KMS-11 (cell line): ENCODE measurements at regions not wholly inside any gene's neighbourhood (a gene's known extent, or its start where the extent isn't known, plus 50 kb on each side); places are given as distances from the start of the nearest gene placed in this dataset.

Source experiments
- H2AFZ ChIP-seq: fragments of 200-600 bp; sonication (generic); 2 replicates; pipeline ENCODE4 v1.6.1; 2016; ENCODE audit warnings: antibody characterized with exemption, mixed run types, low read depth
- H3K27ac ChIP-seq: fragments of 200-600 bp; sonication (generic); 2 replicates; pipeline ENCODE4 v1.6.1; 2016; ENCODE audit warnings: mild to moderate bottlenecking, mixed run types
- H3K27me3 ChIP-seq: fragments of 200-600 bp; sonication (generic); 2 replicates; pipeline ENCODE4 v1.6.1; 2017; ENCODE audit warnings: mild to moderate bottlenecking, low read depth, mixed run types, moderate library complexity; ENCODE audit not compliant: insufficient read depth
- H3K36me3 ChIP-seq: fragments of 200-600 bp; sonication (generic); 2 replicates; pipeline ENCODE4 v1.6.1; 2017; ENCODE audit warnings: mild to moderate bottlenecking, mixed run types; ENCODE audit not compliant: insufficient read depth
- H3K4me1 ChIP-seq: fragments of 200-600 bp; sonication (generic); 2 replicates; pipeline ENCODE4 v1.6.1; 2016; ENCODE audit warnings: mild to moderate bottlenecking, low read depth, mixed run types; ENCODE audit not compliant: poor library complexity, severe bottlenecking
- H3K4me2 ChIP-seq: fragments of 200-600 bp; sonication (generic); 2 replicates; pipeline ENCODE4 v1.7.0; 2016; ENCODE audit warnings: mild to moderate bottlenecking, mixed run types
- H3K4me3 ChIP-seq: fragments of 200-600 bp; sonication (generic); IDR thresholded peaks from 2 replicates; pipeline ENCODE4 v1.6.1; 2017; ENCODE audit warnings: low read depth, low read length, mixed read lengths; ENCODE audit not compliant: insufficient read depth
- H3K79me2 ChIP-seq: fragments of 200-600 bp; sonication (generic); 2 replicates; pipeline ENCODE4 v1.6.1; 2016; ENCODE audit warnings: low read depth, mixed run types; ENCODE audit not compliant: insufficient read depth
- H3K9ac ChIP-seq: fragments of 200-600 bp; sonication (generic); 2 replicates; pipeline ENCODE4 v1.6.1; 2016; ENCODE audit warnings: mild to moderate bottlenecking, mixed run types
- H4K20me1 ChIP-seq: fragments of 200-600 bp; sonication (generic); 2 replicates; pipeline ENCODE4 v1.6.1; 2016; ENCODE audit warnings: mild to moderate bottlenecking, mixed run types; ENCODE audit not compliant: insufficient read depth
- TF ChIP-seq, protein P1 (sequence below): fragments of 200-600 bp; sonication (generic); conservative IDR thresholded peaks from 2 replicates; pipeline ENCODE4 v1.6.1; 2017; ENCODE audit warnings: low read depth, mild to moderate bottlenecking, antibody characterized with exemption, low read length, moderate library complexity, mixed read lengths

- no peak overlapping the region for H3K4me2 ChIP-seq
Measured at GRCh38 chr2:42849311-42849710, 56.9 kb upstream of the HAAO start.

GRCh38 chr2:42848726-42849290 lies 56.4 kb upstream of the HAAO start:
- Histone ChIP-seq H3K27me3 (no peaks in the 10 kb centered on the region), H4K20me1 (no peaks in the 10 kb centered on the region), H3K4me1 (no peaks in the 10 kb centered on the region), H3K9ac (no peak overlapping the region), H3K4me2 (no peak overlapping the region), H3K79me2 (no peaks in the 10 kb centered on the region), H3K27ac (no peak overlapping the region), H3K36me3 (no peaks in the 10 kb centered on the region), H2AFZ (no peak overlapping the region), H3K4me3 (no peak overlapping the region)
- TF ChIP-seq, protein P1, sequence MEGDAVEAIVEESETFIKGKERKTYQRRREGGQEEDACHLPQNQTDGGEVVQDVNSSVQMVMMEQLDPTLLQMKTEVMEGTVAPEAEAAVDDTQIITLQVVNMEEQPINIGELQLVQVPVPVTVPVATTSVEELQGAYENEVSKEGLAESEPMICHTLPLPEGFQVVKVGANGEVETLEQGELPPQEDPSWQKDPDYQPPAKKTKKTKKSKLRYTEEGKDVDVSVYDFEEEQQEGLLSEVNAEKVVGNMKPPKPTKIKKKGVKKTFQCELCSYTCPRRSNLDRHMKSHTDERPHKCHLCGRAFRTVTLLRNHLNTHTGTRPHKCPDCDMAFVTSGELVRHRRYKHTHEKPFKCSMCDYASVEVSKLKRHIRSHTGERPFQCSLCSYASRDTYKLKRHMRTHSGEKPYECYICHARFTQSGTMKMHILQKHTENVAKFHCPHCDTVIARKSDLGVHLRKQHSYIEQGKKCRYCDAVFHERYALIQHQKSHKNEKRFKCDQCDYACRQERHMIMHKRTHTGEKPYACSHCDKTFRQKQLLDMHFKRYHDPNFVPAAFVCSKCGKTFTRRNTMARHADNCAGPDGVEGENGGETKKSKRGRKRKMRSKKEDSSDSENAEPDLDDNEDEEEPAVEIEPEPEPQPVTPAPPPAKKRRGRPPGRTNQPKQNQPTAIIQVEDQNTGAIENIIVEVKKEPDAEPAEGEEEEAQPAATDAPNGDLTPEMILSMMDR: no peak

More at GRCh38 chr2:42849311-42849710, 56.9 kb upstream of the HAAO start:
- H3K27ac ChIP-seq: no peak overlapping the region
- H4K20me1 ChIP-seq: no peaks in the 10 kb centered on the region
- no peak overlapping the region for H3K4me3 ChIP-seq
- no peaks in the 10 kb centered on the region for H3K4me1 ChIP-seq
- TF ChIP-seq, protein P1: no peak
- H3K36me3 ChIP-seq: no peaks in the 10 kb centered on the region
- no peak overlapping the region for H2AFZ ChIP-seq
- no peaks in the 10 kb centered on the region for H3K27me3 ChIP-seq
- no peak overlapping the region for H3K9ac ChIP-seq
- H3K79me2 ChIP-seq: no peaks in the 10 kb centered on the region

GRCh38 chr2:42848265-42848664 lies 55.9 kb upstream of the HAAO start:
- Histone ChIP-seq H3K4me1 (no peaks in the 10 kb centered on the region), H3K79me2 (no peaks in the 10 kb centered on the region), H3K9ac (no peak overlapping the region), H3K36me3 (no peaks in the 10 kb centered on the region), H3K4me3 (no peak overlapping the region), H3K4me2 (no peak overlapping the region), H3K27ac (no peak overlapping the region), H3K27me3 (no peaks in the 10 kb centered on the region), H2AFZ (no peak overlapping the region), H4K20me1 (no peaks in the 10 kb centered on the region)
- TF ChIP-seq, protein P1: no peak

GRCh38 chr2:42847596-42848151 lies 55.3 kb upstream of the HAAO start:
- no peak overlapping the region for H3K4me2 ChIP-seq
- H2AFZ ChIP-seq: no peak overlapping the region
- H3K36me3 ChIP-seq: no peaks in the 10 kb centered on the region
- H3K27me3 ChIP-seq: no peaks in the 10 kb centered on the region
- TF ChIP-seq, protein P1: no peak
- H3K4me1 ChIP-seq: no peaks in the 10 kb centered on the region
- H3K79me2 ChIP-seq: no peaks in the 10 kb centered on the region
- H3K4me3 ChIP-seq: no peak overlapping the region
- no peak overlapping the region for H3K9ac ChIP-seq
- no peaks in the 10 kb centered on the region for H4K20me1 ChIP-seq
- H3K27ac ChIP-seq: no peak overlapping the region
